Effector memory CD8-positive, alpha-beta T cell (primary cell): ENCODE measurements at regions not wholly inside any gene's neighbourhood (a gene's known extent, or its start where the extent isn't known, plus 50 kb on each side); places are given as distances from the start of the nearest gene placed in this dataset.
"Not testable (repeated sequence)": the region's sequence is repeated elsewhere in the genome, so short reads cannot be mapped to it uniquely, and the experiment has no call there.

Experiments used
- ATAC-seq: fragments of 150-1000 bp; cut with Tn5 transposase; replicated peaks from 2 replicates; pipeline ENCODE4 v1.10.0; 2021; ENCODE audit warnings: mild to moderate bottlenecking, moderate library complexity
- DNase-seq, 3 experiments: peaks; one replicate each; pipeline ENCODE4 v3.0.0; 2021
- H3K27ac Mint-ChIP-seq, 2 donors: one replicate each; pipeline ENCODE4 v1.8.0; 2022; ENCODE audit warnings: mild to moderate bottlenecking in 2 of 2, mixed read lengths in 2 of 2, moderate library complexity in 2 of 2
- H3K27me3 Mint-ChIP-seq, 2 donors: one replicate each; pipeline ENCODE4 v1.8.0; 2022; ENCODE audit warnings: mixed read lengths in 2 of 2
- H3K36me3 Mint-ChIP-seq: one replicate; pipeline ENCODE4 v1.8.0; 2022; ENCODE audit warnings: mild to moderate bottlenecking, moderate library complexity, mixed read lengths; ENCODE audit not compliant: insufficient read depth
- H3K4me1 Mint-ChIP-seq, 2 donors: one replicate each; pipeline ENCODE4 v1.8.0; 2022; ENCODE audit warnings: low read depth in 2 of 2, mixed read lengths in 2 of 2
- H3K4me3 Mint-ChIP-seq, 2 donors: one replicate each; pipeline ENCODE4 v1.8.0; 2022; ENCODE audit warnings: mild to moderate bottlenecking in 2 of 2, mixed read lengths in 2 of 2, moderate library complexity in 2 of 2
- H3K9me3 Mint-ChIP-seq, 2 donors: one replicate each; pipeline ENCODE4 v1.8.0; 2022; ENCODE audit warnings: mixed read lengths in 2 of 2

GRCh38 chr4:67320645-67321044 is 224.7 kb downstream of the CENPC start:
- Mint-ChIP-seq H3K4me3 (no peak overlapping the region), H3K4me1 (no peaks in the 10 kb centered on the region), H3K36me3 (no peaks in the 10 kb centered on the region), H3K9me3 (no peaks in the 10 kb centered on the region), H3K27ac (no peak overlapping the region), H3K27me3 (peaks cover 0 to 5% of the 10 kb centered on the region in 2 donors)
- DNase-seq (no peak), ATAC-seq (no peak)

GRCh38 chr4:67319607-67320006 is 225.7 kb downstream of the CENPC start:
- not testable (repeated sequence) for H3K4me1 Mint-ChIP-seq, H3K9me3 Mint-ChIP-seq, H3K27me3 Mint-ChIP-seq, ATAC-seq, H3K4me3 Mint-ChIP-seq, H3K36me3 Mint-ChIP-seq, H3K27ac Mint-ChIP-seq, DNase-seq

GRCh38 chr4:67300497-67301185 is 244.7 kb downstream of the CENPC start:
- not testable (repeated sequence) for H3K36me3 Mint-ChIP-seq, H3K4me1 Mint-ChIP-seq, H3K27ac Mint-ChIP-seq, H3K27me3 Mint-ChIP-seq, H3K4me3 Mint-ChIP-seq, H3K9me3 Mint-ChIP-seq, DNase-seq, ATAC-seq

- DNase-seq, result no peak
- Mint-ChIP-seq H3K9me3 (peaks cover 0 to 2% of the 10 kb centered on the region in 2 donors), H3K4me3 (no peak overlapping the region), H3K27me3 (no peaks in the 10 kb centered on the region), H3K27ac (no peak overlapping the region), H3K4me1 (no peaks in the 10 kb centered on the region), H3K36me3 (no peaks in the 10 kb centered on the region)
- no peak for ATAC-seq
Measured at GRCh38 chr4:67292636-67293035, 252.7 kb downstream of the CENPC start.

GRCh38 chr4:67292045-67292444 is 253.3 kb downstream of the CENPC start:
- Mint-ChIP-seq H3K4me1 (no peaks in the 10 kb centered on the region), H3K9me3 (peaks cover 0 to 2% of the 10 kb centered on the region in 2 donors), H3K27me3 (no peaks in the 10 kb centered on the region), H3K27ac (no peak overlapping the region), H3K36me3 (no peaks in the 10 kb centered on the region), H3K4me3 (no peak overlapping the region)
- ATAC-seq, result no peak
- DNase-seq, result no peak

- ATAC-seq (no peak), DNase-seq (no peak)
- Mint-ChIP-seq H3K4me3 (no peak overlapping the region), H3K9me3 (peaks cover 0 to 2% of the 10 kb centered on the region in 2 donors), H3K27me3 (no peaks in the 10 kb centered on the region), H3K4me1 (no peaks in the 10 kb centered on the region), H3K27ac (no peak overlapping the region), H3K36me3 (no peaks in the 10 kb centered on the region)
Measured at GRCh38 chr4:67291644-67292043, 253.7 kb downstream of the CENPC start.

- peaks cover 0 to 2% of the 10 kb centered on the region in 2 donors for H3K9me3 Mint-ChIP-seq
- DNase-seq (no peak), ATAC-seq (no peak)
- H3K4me3 Mint-ChIP-seq, result no peak overlapping the region
- H3K27me3 Mint-ChIP-seq, result no peaks in the 10 kb centered on the region
- H3K27ac Mint-ChIP-seq, result no peak overlapping the region
- H3K4me1 Mint-ChIP-seq, result no peaks in the 10 kb centered on the region
- no peaks in the 10 kb centered on the region for H3K36me3 Mint-ChIP-seq
Measured at GRCh38 chr4:67288964-67289363, 256.3 kb downstream of the CENPC start.

- Mint-ChIP-seq H3K4me1 (no peaks in the 10 kb centered on the region), H3K9me3 (no peaks in the 10 kb centered on the region), H3K27ac (no peak overlapping the region), H3K4me3 (no peak overlapping the region), H3K27me3 (no peaks in the 10 kb centered on the region), H3K36me3 (no peaks in the 10 kb centered on the region)
- DNase-seq (no peak), ATAC-seq (no peak)
Measured at GRCh38 chr4:67286724-67287123, 258.6 kb downstream of the CENPC start.

- no peaks in the 10 kb centered on the region for H3K36me3 Mint-ChIP-seq
- ATAC-seq, result no peak
- no peaks in the 10 kb centered on the region for H3K27me3 Mint-ChIP-seq
- DNase-seq, result no peak
- H3K27ac Mint-ChIP-seq, result no peak overlapping the region
- no peaks in the 10 kb centered on the region for H3K4me1 Mint-ChIP-seq
- H3K9me3 Mint-ChIP-seq, result peaks cover 0 to 1% of the 10 kb centered on the region in 2 donors
- no peak overlapping the region for H3K4me3 Mint-ChIP-seq
Measured at GRCh38 chr4:67282749-67283148, 262.6 kb downstream of the CENPC start.

GRCh38 chr4:67275179-67275750 is 270.0 kb downstream of the CENPC start:
- ATAC-seq, result no peak
- H3K27ac Mint-ChIP-seq, result no peak overlapping the region

GRCh38 chr4:67274671-67275070 is 270.6 kb downstream of the CENPC start:
- not testable (repeated sequence) for H3K4me1 Mint-ChIP-seq, DNase-seq, H3K4me3 Mint-ChIP-seq, H3K9me3 Mint-ChIP-seq, H3K27me3 Mint-ChIP-seq, H3K36me3 Mint-ChIP-seq, ATAC-seq, H3K27ac Mint-ChIP-seq

More at GRCh38 chr4:67275179-67275750, 270.0 kb downstream of the CENPC start:
- no peaks in the 10 kb centered on the region for H3K27me3 Mint-ChIP-seq
- H3K4me3 Mint-ChIP-seq, result no peak overlapping the region
- H3K9me3 Mint-ChIP-seq, result peaks cover 4 to 8% of the 10 kb centered on the region in 2 donors
- DNase-seq, result no peak
- no peaks in the 10 kb centered on the region for H3K36me3 Mint-ChIP-seq
- H3K4me1 Mint-ChIP-seq, result no peaks in the 10 kb centered on the region

- ATAC-seq (no peak), DNase-seq (no peak)
- Mint-ChIP-seq H3K27ac (no peak overlapping the region), H3K36me3 (peaks cover 3% of the 10 kb centered on the region), H3K4me1 (no peaks in the 10 kb centered on the region), H3K4me3 (no peak overlapping the region), H3K9me3 (peaks cover 4 to 8% of the 10 kb centered on the region in 2 donors), H3K27me3 (no peaks in the 10 kb centered on the region)
Measured at GRCh38 chr4:67273666-67274065, 271.6 kb downstream of the CENPC start.

GRCh38 chr4:67261971-67262370 is 283.3 kb downstream of the CENPC start:
- DNase-seq (no peak), ATAC-seq (no peak)
- Mint-ChIP-seq H3K27ac (no peak overlapping the region), H3K9me3 (peaks cover 0 to 7% of the 10 kb centered on the region in 2 donors), H3K4me1 (no peaks in the 10 kb centered on the region), H3K36me3 (no peaks in the 10 kb centered on the region), H3K27me3 (no peaks in the 10 kb centered on the region), H3K4me3 (no peak overlapping the region)

- no peaks in the 10 kb centered on the region for H3K4me1 Mint-ChIP-seq
- no peak overlapping the region for H3K4me3 Mint-ChIP-seq
- no peaks in the 10 kb centered on the region for H3K27me3 Mint-ChIP-seq
- DNase-seq, result no peak
- ATAC-seq, result no peak
- no peaks in the 10 kb centered on the region for H3K36me3 Mint-ChIP-seq
- H3K9me3 Mint-ChIP-seq, result peaks cover 12 to 17% of the 10 kb centered on the region in 2 donors
- H3K27ac Mint-ChIP-seq, result no peak overlapping the region
Measured at GRCh38 chr4:67256388-67257043, 288.8 kb downstream of the CENPC start.
